SK-N-MC (cell line): ENCODE measurements at regions not wholly inside any gene's neighbourhood (a gene's known extent, or its start where the extent isn't known, plus 50 kb on each side); places are given as distances from the start of the nearest gene placed in this dataset.

ENCODE experiments used
- EZH2 ChIP-seq: fragments of 200-600 bp; sonication (generic); IDR thresholded peaks from one replicate; pipeline ENCODE4 v1.6.1; 2017; ENCODE audit warnings: antibody characterized with exemption
- POLR2AphosphoS5 ChIP-seq: IDR thresholded peaks from 2 replicates; pipeline ENCODE4 v1.6.1; 2012; ENCODE audit warnings: mild to moderate bottlenecking, low read depth, low read length, borderline replicate concordance

- TF ChIP-seq EZH2, result no peak
- no peak for TF ChIP-seq POLR2AphosphoS5
These were observed 162.3 kb downstream of the DRD1 start for GRCh38 chr5:175281714-175282113.
